GM23248 (cell line): ENCODE measurements at regions not wholly inside any gene's neighbourhood (a gene's known extent, or its start where the extent isn't known, plus 50 kb on each side); places are given as distances from the start of the nearest gene placed in this dataset.

Source experiments
- EZH2 ChIP-seq: fragments of 200-600 bp; sonication (generic); IDR thresholded peaks from 2 replicates; pipeline ENCODE4 v1.6.1; 2018; ENCODE audit warnings: antibody characterized with exemption, mild to moderate bottlenecking; ENCODE audit not compliant: insufficient read depth, poor library complexity, severe bottlenecking
- EZH2phosphoT487 ChIP-seq: fragments of 200-600 bp; sonication (generic); IDR thresholded peaks from 2 replicates; pipeline ENCODE4 v1.6.1; 2018; ENCODE audit warnings: antibody characterized with exemption, moderate library complexity, mild to moderate bottlenecking, low read depth; ENCODE audit not compliant: insufficient read depth

DNA sequence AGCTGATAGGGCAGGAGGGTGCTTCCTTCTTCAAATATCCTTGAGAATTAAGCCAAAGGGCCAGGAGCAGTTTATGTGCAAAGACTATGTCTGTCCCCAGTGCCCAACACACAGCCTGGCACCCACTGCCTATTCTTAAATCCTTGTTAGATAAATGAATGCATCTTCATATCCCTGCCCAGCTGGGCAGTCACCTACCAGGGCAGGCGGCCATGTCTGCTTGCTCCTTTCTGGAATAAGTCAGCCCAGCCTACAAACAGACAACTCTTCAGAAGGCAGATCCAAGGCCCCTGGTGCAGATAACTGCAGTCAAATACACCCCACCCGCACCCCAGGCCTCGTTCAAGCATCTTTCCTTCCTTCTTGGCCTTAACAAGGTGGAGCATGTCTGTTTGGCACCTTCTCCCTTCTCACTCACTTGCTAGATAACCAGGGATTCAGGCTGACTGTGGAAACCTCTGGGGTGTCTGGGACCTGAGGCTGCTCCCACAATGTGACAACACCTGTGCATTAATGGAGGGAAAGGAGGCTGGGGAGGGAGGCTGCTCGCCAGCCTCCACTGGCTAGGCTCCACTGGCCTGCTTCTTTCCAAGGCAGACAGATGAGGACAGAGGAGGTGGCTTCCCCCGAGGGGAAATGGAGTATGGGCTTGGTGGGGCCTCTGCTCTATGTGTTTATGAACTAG lies 59.9 kb upstream of the COL13A1 start:
- no peak for TF ChIP-seq EZH2
- TF ChIP-seq EZH2phosphoT487: no peak
